Esophagus muscularis mucosa (tissue), 3 donors: ENCODE measurements at regions not wholly inside any gene's neighbourhood (a gene's known extent, or its start where the extent isn't known, plus 50 kb on each side); places are given as distances from the start of the nearest gene placed in this dataset.

ENCODE experiments used
- POLR2A ChIP-seq: fragments of 450-650 bp; IDR thresholded peaks from one replicate; pipeline ENCODE4 v1.6.1; 2017; ENCODE audit warnings: antibody characterized with exemption, moderate library complexity, mild to moderate bottlenecking, low read depth
- TF ChIP-seq, protein P1 (sequence below), 3 experiments: fragments of 200-600 bp in 2 of 3; fragments of 450-650 bp in 1 of 3; sonication (generic) in 2 of 3; IDR thresholded peaks; one replicate each; pipeline ENCODE4 v1.5.1; 2017 to 2019; ENCODE audit warnings: antibody characterized with exemption in 3 of 3, mild to moderate bottlenecking in 2 of 3, moderate library complexity in 1 of 3

DNA sequence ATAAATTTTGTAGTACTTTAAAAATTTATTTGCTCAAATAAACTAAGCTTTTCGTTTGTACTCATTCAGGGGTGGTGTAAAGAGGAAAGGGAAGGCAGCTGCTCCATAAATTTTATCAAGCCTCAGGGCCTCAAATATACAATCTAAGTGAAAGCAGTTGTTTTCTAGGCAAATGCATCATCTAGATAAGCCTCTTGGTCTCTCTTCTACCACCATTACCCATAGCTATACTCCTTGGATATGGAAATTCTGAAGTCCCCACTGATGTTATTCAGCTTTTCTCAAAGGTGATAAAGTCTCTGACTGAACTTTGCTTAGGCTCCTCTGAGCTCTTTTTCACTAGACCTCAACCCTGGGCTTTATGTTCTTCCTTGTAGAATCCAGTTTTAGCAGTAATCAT, 1313.1 kb downstream of the JRKL start:
- TF ChIP-seq, protein P1, sequence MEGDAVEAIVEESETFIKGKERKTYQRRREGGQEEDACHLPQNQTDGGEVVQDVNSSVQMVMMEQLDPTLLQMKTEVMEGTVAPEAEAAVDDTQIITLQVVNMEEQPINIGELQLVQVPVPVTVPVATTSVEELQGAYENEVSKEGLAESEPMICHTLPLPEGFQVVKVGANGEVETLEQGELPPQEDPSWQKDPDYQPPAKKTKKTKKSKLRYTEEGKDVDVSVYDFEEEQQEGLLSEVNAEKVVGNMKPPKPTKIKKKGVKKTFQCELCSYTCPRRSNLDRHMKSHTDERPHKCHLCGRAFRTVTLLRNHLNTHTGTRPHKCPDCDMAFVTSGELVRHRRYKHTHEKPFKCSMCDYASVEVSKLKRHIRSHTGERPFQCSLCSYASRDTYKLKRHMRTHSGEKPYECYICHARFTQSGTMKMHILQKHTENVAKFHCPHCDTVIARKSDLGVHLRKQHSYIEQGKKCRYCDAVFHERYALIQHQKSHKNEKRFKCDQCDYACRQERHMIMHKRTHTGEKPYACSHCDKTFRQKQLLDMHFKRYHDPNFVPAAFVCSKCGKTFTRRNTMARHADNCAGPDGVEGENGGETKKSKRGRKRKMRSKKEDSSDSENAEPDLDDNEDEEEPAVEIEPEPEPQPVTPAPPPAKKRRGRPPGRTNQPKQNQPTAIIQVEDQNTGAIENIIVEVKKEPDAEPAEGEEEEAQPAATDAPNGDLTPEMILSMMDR (IDR thresholded peaks at IDR 0.05) = no peak
- no peak for TF ChIP-seq POLR2A
